Panc1 (cell line): ENCODE measurements at regions not wholly inside any gene's neighbourhood (a gene's known extent, or its start where the extent isn't known, plus 50 kb on each side); places are given as distances from the start of the nearest gene placed in this dataset.
"Not testable (repeated sequence)": the region's sequence is repeated elsewhere in the genome, so short reads cannot be mapped to it uniquely, and the experiment has no call there.

Experiments
- ATAC-seq: fragments of 200-7000 bp; cut with Tn5 transposase; 2 replicates; pipeline ENCODE4 v1.9.1; 2020; ENCODE audit warnings: mild to moderate bottlenecking, moderate library complexity
- BruUV-seq: library from RNA; stranded (reverse); fragments of 400-500 nt; replicated peaks from 2 replicates; lab custom pipeline; 2021; lab: Mats Ljungman, UMichigan
- CTCF ChIA-PET: fragments of 300-600 bp; sonication (Branson Sonifier 250); formaldehyde crosslinking; loops from one replicate; lab custom pipeline; 2022; ENCODE audit warnings: antibody characterized with exemption; lab: Charles Lee
- POLR2A ChIA-PET: fragments of 300-600 bp; sonication (Branson Sonifier 250); formaldehyde crosslinking; loops from one replicate; lab custom pipeline; 2022; ENCODE audit warnings: antibody characterized with exemption; lab: Charles Lee
- DNase-seq: peaks from one replicate; pipeline ENCODE4 v3.0.0-alpha.2; 2010; ENCODE audit warnings: low read depth, low spot score
- H3K27ac ChIP-seq: 2 replicates; pipeline ENCODE4 v1.5.1; 2011; ENCODE audit warnings: mild to moderate bottlenecking, low read length, inconsistent platforms
- H3K27me3 ChIP-seq: fragments of 200-500 bp; sonication (Bioruptor generic); 2 replicates; pipeline ENCODE4 v1.6.0; 2014; ENCODE audit warnings: low read length, inconsistent platforms; ENCODE audit not compliant: control insufficient read depth, insufficient read depth
- H3K36me3 ChIP-seq: fragments of 200-500 bp; sonication (Bioruptor generic); 2 replicates; pipeline ENCODE4 v1.5.1; 2014; ENCODE audit warnings: inconsistent platforms, mild to moderate bottlenecking, low read length, moderate library complexity; ENCODE audit not compliant: control insufficient read depth, insufficient read depth
- H3K4me1 ChIP-seq: 2 replicates; pipeline ENCODE4 v1.5.1; 2011; ENCODE audit warnings: inconsistent platforms, mild to moderate bottlenecking, low read length, moderate library complexity; ENCODE audit not compliant: control insufficient read depth, insufficient read depth
- H3K4me3 ChIP-seq, 2 experiments: 2 replicates each; pipeline ENCODE4 v1.5.1; 2011 to 2012; ENCODE audit warnings: low read depth in 2 of 2, low read length in 2 of 2, mild to moderate bottlenecking in 2 of 2, inconsistent platforms in 1 of 2, moderate library complexity in 1 of 2
- H3K9me3 ChIP-seq: fragments of 200-500 bp; sonication (Bioruptor generic); 2 replicates; pipeline ENCODE4 v1.5.1; 2014; ENCODE audit warnings: low read depth, mild to moderate bottlenecking, inconsistent platforms, low read length, moderate library complexity; ENCODE audit not compliant: control insufficient read depth, insufficient read depth
- CTCF ChIP-seq: fragments of 450-650 bp; IDR thresholded peaks from 2 replicates; pipeline ENCODE4 v1.5.1; 2017; ENCODE audit warnings: mild to moderate bottlenecking
- POLR2AphosphoS5 ChIP-seq: IDR thresholded peaks from 2 replicates; pipeline ENCODE4 v1.6.1; 2012; ENCODE audit warnings: mild to moderate bottlenecking, low read depth, low read length, moderate library complexity
- SIN3A ChIP-seq: IDR thresholded peaks from 2 replicates; pipeline ENCODE4 v1.6.1; 2012; ENCODE audit warnings: low read depth, mild to moderate bottlenecking, low read length, moderate library complexity, borderline replicate concordance; ENCODE audit not compliant: insufficient read depth
- TCF7L2 ChIP-seq: IDR thresholded peaks from 2 replicates; pipeline ENCODE4 v1.6.1; 2011; ENCODE audit warnings: mild to moderate bottlenecking, low read depth, low read length, inconsistent platforms
- in situ Hi-C: cut with HindIII; loops from 2 replicates; pipeline ENCODE4 v1.10.0; 2016; ENCODE audit warnings: low sequenced_read_pairs, low pct_unique_long_range_greater_than_20kb
- intact Hi-C: fragments of 100-400 bp; cut with micrococcal nuclease; formaldehyde crosslinking; loops from one replicate; pipeline ENCODE4 v1.10.0; 2022; ENCODE audit not compliant: unreplicated experiment
- TF ChIP-seq, protein P1 (sequence below), 2 experiments: IDR thresholded peaks; 2 replicates each; pipeline ENCODE4 v1.6.1; 2011 to 2012; ENCODE audit warnings: low read depth in 2 of 2, control low read depth in 1 of 2, low read length in 1 of 2, mild to moderate bottlenecking in 1 of 2, moderate library complexity in 1 of 2; ENCODE audit not compliant: insufficient read depth in 1 of 2

DNA sequence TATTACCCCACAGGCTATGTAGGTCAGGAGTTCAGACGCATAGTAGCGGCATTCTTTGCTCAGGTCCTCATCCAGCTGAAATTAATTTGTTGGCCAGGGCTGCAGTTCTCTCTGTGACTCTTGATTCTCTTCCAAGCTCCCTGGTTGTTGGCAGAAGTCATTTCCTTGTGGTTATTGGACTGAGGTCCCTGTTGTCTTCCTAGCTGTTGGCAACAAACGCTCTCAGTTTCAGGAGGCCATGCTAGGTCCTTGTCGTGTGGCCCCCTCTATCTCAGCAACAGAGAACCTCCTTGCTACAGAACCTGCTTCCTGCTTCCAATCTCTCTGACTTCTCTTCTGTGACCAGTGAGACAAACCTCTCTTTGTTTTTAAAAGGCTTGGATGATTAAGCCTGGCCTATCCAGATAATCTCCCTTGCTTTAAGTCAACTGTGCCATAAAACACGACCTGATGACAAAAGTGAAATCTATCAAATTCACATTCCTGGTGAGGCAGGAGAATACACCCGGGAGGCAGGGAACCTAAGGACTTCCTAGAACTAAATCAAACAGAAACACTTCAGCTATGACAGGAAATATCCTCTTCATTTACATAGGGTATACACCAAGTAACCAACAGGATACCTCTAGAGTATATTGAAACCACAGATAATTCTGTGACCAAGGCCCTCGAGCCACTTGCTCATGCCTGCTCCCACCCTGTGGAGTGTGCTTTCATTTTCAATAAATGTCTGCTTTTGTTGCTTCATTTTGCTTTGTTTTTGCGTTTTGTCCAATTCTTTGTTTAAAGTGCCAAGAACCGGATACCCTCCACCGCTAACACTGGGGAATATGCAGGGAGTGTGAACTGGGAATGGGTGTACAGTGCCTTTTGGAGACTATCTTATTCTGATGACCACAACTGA lies 196.0 kb downstream of the BTBD3 start:
- no TSS peak for BruUV-seq
- H3K4me1 ChIP-seq: no peaks in the 10 kb centered on the region
- no peaks in the 10 kb centered on the region for H3K27me3 ChIP-seq
- ATAC-seq (no peak), DNase-seq (no peak)
- CTCF ChIA-PET: no interaction called here
- no peaks in the 10 kb centered on the region for H3K9me3 ChIP-seq
- POLR2A ChIA-PET: no interaction called here
- intact Hi-C loops: no loop called here
- no peaks in the 10 kb centered on the region for H3K36me3 ChIP-seq
- H3K27ac ChIP-seq: no peak overlapping the region
- TF ChIP-seq POLR2AphosphoS5 (no peak), TCF7L2 (no peak), CTCF (no peak), SIN3A (no peak)
- TF ChIP-seq, protein P1, sequence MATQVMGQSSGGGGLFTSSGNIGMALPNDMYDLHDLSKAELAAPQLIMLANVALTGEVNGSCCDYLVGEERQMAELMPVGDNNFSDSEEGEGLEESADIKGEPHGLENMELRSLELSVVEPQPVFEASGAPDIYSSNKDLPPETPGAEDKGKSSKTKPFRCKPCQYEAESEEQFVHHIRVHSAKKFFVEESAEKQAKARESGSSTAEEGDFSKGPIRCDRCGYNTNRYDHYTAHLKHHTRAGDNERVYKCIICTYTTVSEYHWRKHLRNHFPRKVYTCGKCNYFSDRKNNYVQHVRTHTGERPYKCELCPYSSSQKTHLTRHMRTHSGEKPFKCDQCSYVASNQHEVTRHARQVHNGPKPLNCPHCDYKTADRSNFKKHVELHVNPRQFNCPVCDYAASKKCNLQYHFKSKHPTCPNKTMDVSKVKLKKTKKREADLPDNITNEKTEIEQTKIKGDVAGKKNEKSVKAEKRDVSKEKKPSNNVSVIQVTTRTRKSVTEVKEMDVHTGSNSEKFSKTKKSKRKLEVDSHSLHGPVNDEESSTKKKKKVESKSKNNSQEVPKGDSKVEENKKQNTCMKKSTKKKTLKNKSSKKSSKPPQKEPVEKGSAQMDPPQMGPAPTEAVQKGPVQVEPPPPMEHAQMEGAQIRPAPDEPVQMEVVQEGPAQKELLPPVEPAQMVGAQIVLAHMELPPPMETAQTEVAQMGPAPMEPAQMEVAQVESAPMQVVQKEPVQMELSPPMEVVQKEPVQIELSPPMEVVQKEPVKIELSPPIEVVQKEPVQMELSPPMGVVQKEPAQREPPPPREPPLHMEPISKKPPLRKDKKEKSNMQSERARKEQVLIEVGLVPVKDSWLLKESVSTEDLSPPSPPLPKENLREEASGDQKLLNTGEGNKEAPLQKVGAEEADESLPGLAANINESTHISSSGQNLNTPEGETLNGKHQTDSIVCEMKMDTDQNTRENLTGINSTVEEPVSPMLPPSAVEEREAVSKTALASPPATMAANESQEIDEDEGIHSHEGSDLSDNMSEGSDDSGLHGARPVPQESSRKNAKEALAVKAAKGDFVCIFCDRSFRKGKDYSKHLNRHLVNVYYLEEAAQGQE (IDR thresholded peaks at IDR 0.05; ENCODE audit: insufficient read depth in 1 of 2, low read depth in 2 of 2, low read length in 1 of 2): no peak
- in situ Hi-C loops: no loop called here
- no peak overlapping the region for H3K4me3 ChIP-seq

DNA sequence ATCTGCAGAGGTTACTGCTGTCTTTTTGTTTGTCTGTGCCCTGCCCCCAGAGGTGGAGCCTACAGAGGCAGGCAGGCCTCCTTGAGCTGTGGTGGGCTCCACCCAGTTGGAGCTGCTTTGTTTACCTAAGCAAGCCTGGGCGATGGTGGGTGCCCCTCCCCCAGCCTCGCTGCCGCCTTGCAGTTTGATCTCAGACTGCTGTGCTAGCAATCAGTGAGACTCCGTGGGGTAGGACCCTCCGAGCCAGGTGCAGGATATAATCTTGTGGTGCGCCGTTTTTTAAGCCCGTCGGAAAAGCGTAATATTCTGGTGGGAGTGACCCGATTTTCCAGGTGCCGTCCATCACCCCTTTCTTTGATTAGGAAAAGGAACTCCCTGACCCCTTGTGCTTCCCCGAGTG lies 211.4 kb downstream of the BTBD3 start:
- H3K9me3 ChIP-seq, H3K27me3 ChIP-seq, BruUV-seq, in situ Hi-C loops, H3K4me1 ChIP-seq, CTCF ChIA-PET, POLR2A ChIA-PET, DNase-seq, intact Hi-C loops, H3K36me3 ChIP-seq, ATAC-seq, H3K4me3 ChIP-seq, H3K27ac ChIP-seq: not testable (repeated sequence)

GRCh38 chr20:12129532-12129931 lies 211.8 kb downstream of the BTBD3 start:
- H3K27me3 ChIP-seq, BruUV-seq, H3K4me1 ChIP-seq, ATAC-seq, H3K9me3 ChIP-seq, H3K4me3 ChIP-seq, H3K27ac ChIP-seq, intact Hi-C loops, H3K36me3 ChIP-seq, DNase-seq, POLR2A ChIA-PET, CTCF ChIA-PET, in situ Hi-C loops: not testable (repeated sequence)
